AG10803 (cell line): ENCODE measurements at regions not wholly inside any gene's neighbourhood (a gene's known extent, or its start where the extent isn't known, plus 50 kb on each side); places are given as distances from the start of the nearest gene placed in this dataset.

Experiments used
- DNase-seq: peaks from one replicate; pipeline ENCODE4 v3.0.0; 2010; ENCODE audit warnings: low read depth
- H3K4me3 ChIP-seq: 2 replicates; pipeline ENCODE4 v1.5.1; 2011; ENCODE audit warnings: mild to moderate bottlenecking, low read length, control low read depth
- TF ChIP-seq, protein P1 (sequence below): conservative IDR thresholded peaks from 2 replicates; pipeline ENCODE4 v1.5.1; 2011; ENCODE audit warnings: mild to moderate bottlenecking, low read length, control low read depth, inconsistent platforms

DNA sequence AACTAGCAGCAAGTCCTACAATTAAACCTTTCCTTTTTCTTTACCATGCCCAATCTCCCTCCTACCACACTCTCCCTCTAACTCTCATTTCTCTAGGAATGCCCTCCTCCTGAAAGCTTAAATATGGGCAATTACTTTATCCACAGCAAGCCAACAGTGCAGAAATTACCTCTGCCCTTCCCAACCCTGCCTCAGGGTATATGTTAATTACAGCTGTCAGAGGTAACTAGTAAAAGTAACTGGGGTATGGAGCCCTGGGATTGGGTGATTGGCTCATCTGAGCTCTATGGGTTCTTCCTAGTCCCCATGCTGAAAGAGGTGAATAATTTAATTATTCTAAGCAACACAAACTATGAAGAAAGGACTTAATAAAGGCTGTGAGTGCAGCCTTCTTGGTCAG, 478.9 kb upstream of the NMUR2 start:
- H3K4me3 ChIP-seq: no peak overlapping the region
- no peak for DNase-seq
- TF ChIP-seq, protein P1, sequence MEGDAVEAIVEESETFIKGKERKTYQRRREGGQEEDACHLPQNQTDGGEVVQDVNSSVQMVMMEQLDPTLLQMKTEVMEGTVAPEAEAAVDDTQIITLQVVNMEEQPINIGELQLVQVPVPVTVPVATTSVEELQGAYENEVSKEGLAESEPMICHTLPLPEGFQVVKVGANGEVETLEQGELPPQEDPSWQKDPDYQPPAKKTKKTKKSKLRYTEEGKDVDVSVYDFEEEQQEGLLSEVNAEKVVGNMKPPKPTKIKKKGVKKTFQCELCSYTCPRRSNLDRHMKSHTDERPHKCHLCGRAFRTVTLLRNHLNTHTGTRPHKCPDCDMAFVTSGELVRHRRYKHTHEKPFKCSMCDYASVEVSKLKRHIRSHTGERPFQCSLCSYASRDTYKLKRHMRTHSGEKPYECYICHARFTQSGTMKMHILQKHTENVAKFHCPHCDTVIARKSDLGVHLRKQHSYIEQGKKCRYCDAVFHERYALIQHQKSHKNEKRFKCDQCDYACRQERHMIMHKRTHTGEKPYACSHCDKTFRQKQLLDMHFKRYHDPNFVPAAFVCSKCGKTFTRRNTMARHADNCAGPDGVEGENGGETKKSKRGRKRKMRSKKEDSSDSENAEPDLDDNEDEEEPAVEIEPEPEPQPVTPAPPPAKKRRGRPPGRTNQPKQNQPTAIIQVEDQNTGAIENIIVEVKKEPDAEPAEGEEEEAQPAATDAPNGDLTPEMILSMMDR: no peak

DNA sequence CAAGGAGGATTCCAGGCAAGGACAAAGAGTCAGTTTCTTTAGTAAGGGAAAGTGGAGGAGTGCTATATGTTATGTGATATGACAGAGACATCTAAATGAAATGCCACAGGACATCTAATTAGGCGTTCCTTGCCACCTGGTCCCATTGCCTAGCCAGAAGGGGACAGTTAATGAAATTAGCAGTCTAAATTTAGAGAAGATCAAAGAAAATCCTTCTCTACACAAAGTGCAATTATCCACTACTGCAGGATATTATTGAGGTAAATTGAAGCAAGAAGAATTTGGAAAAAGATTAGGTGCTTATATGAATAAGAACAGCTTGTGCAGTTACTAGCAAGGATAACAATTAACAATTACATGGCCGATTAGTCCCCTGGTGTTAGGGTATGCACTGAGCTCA, 495.3 kb upstream of the NMUR2 start:
- TF ChIP-seq, protein P1: no peak
- DNase-seq: no peak
- no peak overlapping the region for H3K4me3 ChIP-seq

DNA sequence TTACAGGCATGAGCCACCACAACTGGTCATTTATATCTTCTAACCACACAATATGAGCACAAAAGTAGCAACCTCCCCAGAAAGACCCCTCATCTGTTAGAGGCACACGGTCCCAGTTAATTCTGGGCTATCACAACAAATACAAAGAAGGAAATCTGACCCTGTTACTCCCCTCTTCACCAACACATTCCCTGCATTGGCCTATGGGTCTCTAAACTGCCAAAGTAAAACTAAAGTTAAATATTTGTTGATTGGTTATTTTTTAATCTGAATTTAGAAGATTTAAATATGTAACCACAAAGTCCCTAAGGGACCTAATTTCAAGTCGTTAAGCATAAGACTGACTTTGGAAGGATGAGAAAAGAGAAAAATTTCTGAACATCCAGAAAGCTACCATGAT, 496.7 kb upstream of the NMUR2 start:
- TF ChIP-seq, protein P1: no peak
- H3K4me3 ChIP-seq: no peak overlapping the region

DNA sequence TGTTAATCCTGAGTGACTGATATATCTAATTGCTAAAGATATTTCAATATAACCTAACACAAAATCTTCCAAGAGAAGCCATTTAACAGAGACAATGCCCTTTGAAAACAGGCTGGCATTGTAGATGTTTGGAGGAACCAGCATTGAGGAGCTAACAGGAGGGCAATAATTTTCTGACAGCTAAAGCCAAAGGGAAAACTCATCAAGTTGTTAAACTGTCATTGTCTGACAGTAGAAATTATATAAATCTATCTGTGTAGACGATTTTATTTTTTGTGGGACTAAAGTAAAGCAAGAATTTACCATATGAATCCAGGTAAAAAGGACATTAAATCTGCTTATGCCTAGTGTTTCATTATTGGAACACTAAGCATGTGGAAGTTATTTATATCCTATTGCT, 500.2 kb upstream of the NMUR2 start:
- no peak for DNase-seq
- H3K4me3 ChIP-seq: no peak overlapping the region
- TF ChIP-seq, protein P1: no peak

More for the DNA sequence above, 496.7 kb upstream of the NMUR2 start:
- no peak for DNase-seq

DNA sequence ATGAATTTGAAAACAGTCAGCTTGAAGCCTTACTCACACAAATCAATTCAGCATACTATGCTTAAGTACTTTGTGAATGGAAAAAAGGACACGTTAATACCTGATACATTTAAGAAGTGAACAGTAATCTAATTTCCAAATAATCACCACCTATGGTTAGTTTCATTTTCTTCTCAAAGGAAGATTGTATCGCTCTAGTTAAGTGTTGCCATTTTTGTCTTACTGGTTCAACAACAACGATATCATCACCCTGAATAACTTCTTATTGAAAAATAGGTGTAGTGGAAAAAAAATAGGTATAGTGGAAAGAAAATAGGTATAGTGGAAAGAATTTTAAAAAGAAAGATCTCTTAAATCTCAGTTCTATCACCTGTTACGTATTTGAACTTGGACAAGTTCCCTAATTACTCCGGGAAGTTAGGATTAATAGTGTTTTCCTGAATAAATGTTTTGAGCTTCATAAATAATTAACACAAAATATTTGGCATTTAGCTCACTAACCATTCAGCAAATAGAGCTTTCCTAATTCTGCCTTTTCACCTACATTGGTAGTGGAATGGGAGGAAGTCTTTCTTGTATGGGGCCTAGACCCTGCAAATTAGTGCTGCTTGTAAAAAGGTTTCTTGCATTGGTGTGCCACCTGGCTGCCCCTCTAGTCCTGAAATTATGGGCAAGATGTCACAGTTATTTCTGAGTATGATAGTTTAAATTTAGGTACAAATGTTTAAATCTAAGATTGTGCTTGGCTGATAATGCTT, 502.6 kb upstream of the NMUR2 start:
- no peak overlapping the region for H3K4me3 ChIP-seq
- DNase-seq: no peak
- TF ChIP-seq, protein P1: no peak

DNA sequence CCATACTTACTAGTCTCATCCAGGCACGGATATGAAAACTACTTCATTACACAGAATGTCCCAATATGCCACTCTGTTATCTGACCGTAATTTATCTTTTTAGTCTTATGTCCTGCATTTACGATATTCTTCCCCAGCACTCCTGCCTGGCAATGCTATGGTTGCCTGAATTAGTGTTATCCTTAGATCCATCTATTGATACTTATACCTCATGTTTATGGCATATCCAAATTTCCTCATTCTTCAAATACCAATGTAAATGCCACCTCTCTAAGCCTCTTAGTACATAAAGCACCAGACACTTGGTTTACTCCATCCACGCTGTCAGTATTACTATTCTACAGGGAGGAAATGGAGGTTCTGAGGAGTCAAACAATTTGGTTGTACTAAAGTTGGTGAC, 507.8 kb upstream of the NMUR2 start:
- H3K4me3 ChIP-seq: no peak overlapping the region
- DNase-seq: no peak

DNA sequence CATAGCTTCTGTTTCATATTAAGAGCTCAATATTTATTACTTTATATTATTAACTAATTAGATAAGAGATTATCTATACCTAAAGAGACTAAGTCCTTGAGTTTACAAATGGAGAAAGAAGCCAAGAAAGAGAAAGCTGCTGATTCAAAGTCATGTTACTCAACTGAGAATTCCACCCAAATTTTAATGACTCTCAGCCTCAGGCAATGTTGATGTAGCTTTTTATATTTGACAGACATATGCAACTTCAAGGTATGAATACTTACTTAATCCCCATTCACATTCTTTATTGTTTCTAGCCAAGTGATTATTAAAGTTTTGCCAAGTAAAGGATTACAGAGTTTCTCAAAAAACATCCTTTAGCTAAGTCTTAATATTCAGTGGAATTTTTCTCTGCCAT, 527.5 kb upstream of the NMUR2 start:
- no peak for DNase-seq
- TF ChIP-seq, protein P1: no peak
- H3K4me3 ChIP-seq: no peak overlapping the region

More for the DNA sequence above, 507.8 kb upstream of the NMUR2 start:
- TF ChIP-seq, protein P1: no peak
